Panc1 (cell line): ENCODE measurements at regions not wholly inside any gene's neighbourhood (a gene's known extent, or its start where the extent isn't known, plus 50 kb on each side); places are given as distances from the start of the nearest gene placed in this dataset.

ENCODE experiments used
- ATAC-seq: fragments of 200-7000 bp; cut with Tn5 transposase; 2 replicates; pipeline ENCODE4 v1.9.1; 2020; ENCODE audit warnings: mild to moderate bottlenecking, moderate library complexity
- BruUV-seq: library from RNA; stranded (reverse); fragments of 400-500 nt; replicated peaks from 2 replicates; lab custom pipeline; 2021; lab: Mats Ljungman, UMichigan
- CTCF ChIA-PET: fragments of 300-600 bp; sonication (Branson Sonifier 250); formaldehyde crosslinking; loops from one replicate; lab custom pipeline; 2022; ENCODE audit warnings: antibody characterized with exemption; lab: Charles Lee
- POLR2A ChIA-PET: fragments of 300-600 bp; sonication (Branson Sonifier 250); formaldehyde crosslinking; loops from one replicate; lab custom pipeline; 2022; ENCODE audit warnings: antibody characterized with exemption; lab: Charles Lee
- DNase-seq: peaks from one replicate; pipeline ENCODE4 v3.0.0-alpha.2; 2010; ENCODE audit warnings: low read depth, low spot score
- H3K27ac ChIP-seq: 2 replicates; pipeline ENCODE4 v1.5.1; 2011; ENCODE audit warnings: mild to moderate bottlenecking, low read length, inconsistent platforms
- H3K27me3 ChIP-seq: fragments of 200-500 bp; sonication (Bioruptor generic); 2 replicates; pipeline ENCODE4 v1.6.0; 2014; ENCODE audit warnings: low read length, inconsistent platforms; ENCODE audit not compliant: control insufficient read depth, insufficient read depth
- H3K36me3 ChIP-seq: fragments of 200-500 bp; sonication (Bioruptor generic); 2 replicates; pipeline ENCODE4 v1.5.1; 2014; ENCODE audit warnings: inconsistent platforms, mild to moderate bottlenecking, low read length, moderate library complexity; ENCODE audit not compliant: control insufficient read depth, insufficient read depth
- H3K4me1 ChIP-seq: 2 replicates; pipeline ENCODE4 v1.5.1; 2011; ENCODE audit warnings: inconsistent platforms, mild to moderate bottlenecking, low read length, moderate library complexity; ENCODE audit not compliant: control insufficient read depth, insufficient read depth
- H3K4me3 ChIP-seq, 2 experiments: 2 replicates each; pipeline ENCODE4 v1.5.1; 2011 to 2012; ENCODE audit warnings: low read depth in 2 of 2, low read length in 2 of 2, mild to moderate bottlenecking in 2 of 2, inconsistent platforms in 1 of 2, moderate library complexity in 1 of 2
- H3K9me3 ChIP-seq: fragments of 200-500 bp; sonication (Bioruptor generic); 2 replicates; pipeline ENCODE4 v1.5.1; 2014; ENCODE audit warnings: low read depth, mild to moderate bottlenecking, inconsistent platforms, low read length, moderate library complexity; ENCODE audit not compliant: control insufficient read depth, insufficient read depth
- POLR2AphosphoS5 ChIP-seq: IDR thresholded peaks from 2 replicates; pipeline ENCODE4 v1.6.1; 2012; ENCODE audit warnings: mild to moderate bottlenecking, low read depth, low read length, moderate library complexity
- SIN3A ChIP-seq: IDR thresholded peaks from 2 replicates; pipeline ENCODE4 v1.6.1; 2012; ENCODE audit warnings: low read depth, mild to moderate bottlenecking, low read length, moderate library complexity, borderline replicate concordance; ENCODE audit not compliant: insufficient read depth
- TCF7L2 ChIP-seq: IDR thresholded peaks from 2 replicates; pipeline ENCODE4 v1.6.1; 2011; ENCODE audit warnings: mild to moderate bottlenecking, low read depth, low read length, inconsistent platforms
- in situ Hi-C: cut with HindIII; loops from 2 replicates; pipeline ENCODE4 v1.10.0; 2016; ENCODE audit warnings: low sequenced_read_pairs, low pct_unique_long_range_greater_than_20kb
- intact Hi-C: fragments of 100-400 bp; cut with micrococcal nuclease; formaldehyde crosslinking; loops from one replicate; pipeline ENCODE4 v1.10.0; 2022; ENCODE audit not compliant: unreplicated experiment
- TF ChIP-seq, protein P1 (sequence below): fragments of 450-650 bp; IDR thresholded peaks from 2 replicates; pipeline ENCODE4 v1.5.1; 2017; ENCODE audit warnings: mild to moderate bottlenecking
- TF ChIP-seq, protein P2 (sequence below), 2 experiments: IDR thresholded peaks; 2 replicates each; pipeline ENCODE4 v1.6.1; 2011 to 2012; ENCODE audit warnings: low read depth in 2 of 2, control low read depth in 1 of 2, low read length in 1 of 2, mild to moderate bottlenecking in 1 of 2, moderate library complexity in 1 of 2; ENCODE audit not compliant: insufficient read depth in 1 of 2

DNA sequence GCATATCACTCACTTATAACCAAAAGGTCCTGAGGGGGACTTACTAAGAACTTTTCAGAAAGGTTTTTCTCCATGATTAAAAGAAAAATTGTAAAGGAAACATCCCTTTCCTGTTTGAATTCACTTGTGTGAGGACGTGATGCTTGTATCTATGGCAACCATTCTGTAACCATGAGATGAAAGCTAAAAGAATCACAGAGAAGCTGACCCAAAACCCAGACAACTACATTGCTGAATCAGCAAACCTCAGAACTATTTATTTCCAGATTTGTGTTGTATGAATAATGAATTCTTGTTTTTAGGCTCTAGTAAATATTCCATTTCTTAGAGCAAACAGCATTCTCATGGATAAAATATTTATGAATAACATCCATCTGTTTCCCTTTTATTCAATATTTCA is 91.2 kb downstream of the RCHY1 start:
- intact Hi-C loops (no loop called here), in situ Hi-C loops (no loop called here)
- TF ChIP-seq POLR2AphosphoS5 (no peak), TCF7L2 (no peak)
- TF ChIP-seq, protein P1, sequence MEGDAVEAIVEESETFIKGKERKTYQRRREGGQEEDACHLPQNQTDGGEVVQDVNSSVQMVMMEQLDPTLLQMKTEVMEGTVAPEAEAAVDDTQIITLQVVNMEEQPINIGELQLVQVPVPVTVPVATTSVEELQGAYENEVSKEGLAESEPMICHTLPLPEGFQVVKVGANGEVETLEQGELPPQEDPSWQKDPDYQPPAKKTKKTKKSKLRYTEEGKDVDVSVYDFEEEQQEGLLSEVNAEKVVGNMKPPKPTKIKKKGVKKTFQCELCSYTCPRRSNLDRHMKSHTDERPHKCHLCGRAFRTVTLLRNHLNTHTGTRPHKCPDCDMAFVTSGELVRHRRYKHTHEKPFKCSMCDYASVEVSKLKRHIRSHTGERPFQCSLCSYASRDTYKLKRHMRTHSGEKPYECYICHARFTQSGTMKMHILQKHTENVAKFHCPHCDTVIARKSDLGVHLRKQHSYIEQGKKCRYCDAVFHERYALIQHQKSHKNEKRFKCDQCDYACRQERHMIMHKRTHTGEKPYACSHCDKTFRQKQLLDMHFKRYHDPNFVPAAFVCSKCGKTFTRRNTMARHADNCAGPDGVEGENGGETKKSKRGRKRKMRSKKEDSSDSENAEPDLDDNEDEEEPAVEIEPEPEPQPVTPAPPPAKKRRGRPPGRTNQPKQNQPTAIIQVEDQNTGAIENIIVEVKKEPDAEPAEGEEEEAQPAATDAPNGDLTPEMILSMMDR, result no peak
- TF ChIP-seq, protein P2, sequence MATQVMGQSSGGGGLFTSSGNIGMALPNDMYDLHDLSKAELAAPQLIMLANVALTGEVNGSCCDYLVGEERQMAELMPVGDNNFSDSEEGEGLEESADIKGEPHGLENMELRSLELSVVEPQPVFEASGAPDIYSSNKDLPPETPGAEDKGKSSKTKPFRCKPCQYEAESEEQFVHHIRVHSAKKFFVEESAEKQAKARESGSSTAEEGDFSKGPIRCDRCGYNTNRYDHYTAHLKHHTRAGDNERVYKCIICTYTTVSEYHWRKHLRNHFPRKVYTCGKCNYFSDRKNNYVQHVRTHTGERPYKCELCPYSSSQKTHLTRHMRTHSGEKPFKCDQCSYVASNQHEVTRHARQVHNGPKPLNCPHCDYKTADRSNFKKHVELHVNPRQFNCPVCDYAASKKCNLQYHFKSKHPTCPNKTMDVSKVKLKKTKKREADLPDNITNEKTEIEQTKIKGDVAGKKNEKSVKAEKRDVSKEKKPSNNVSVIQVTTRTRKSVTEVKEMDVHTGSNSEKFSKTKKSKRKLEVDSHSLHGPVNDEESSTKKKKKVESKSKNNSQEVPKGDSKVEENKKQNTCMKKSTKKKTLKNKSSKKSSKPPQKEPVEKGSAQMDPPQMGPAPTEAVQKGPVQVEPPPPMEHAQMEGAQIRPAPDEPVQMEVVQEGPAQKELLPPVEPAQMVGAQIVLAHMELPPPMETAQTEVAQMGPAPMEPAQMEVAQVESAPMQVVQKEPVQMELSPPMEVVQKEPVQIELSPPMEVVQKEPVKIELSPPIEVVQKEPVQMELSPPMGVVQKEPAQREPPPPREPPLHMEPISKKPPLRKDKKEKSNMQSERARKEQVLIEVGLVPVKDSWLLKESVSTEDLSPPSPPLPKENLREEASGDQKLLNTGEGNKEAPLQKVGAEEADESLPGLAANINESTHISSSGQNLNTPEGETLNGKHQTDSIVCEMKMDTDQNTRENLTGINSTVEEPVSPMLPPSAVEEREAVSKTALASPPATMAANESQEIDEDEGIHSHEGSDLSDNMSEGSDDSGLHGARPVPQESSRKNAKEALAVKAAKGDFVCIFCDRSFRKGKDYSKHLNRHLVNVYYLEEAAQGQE (IDR thresholded peaks at IDR 0.05; ENCODE audit: insufficient read depth in 1 of 2, low read depth in 2 of 2, low read length in 1 of 2), result no peak
- DNase-seq, result no peak
- Histone ChIP-seq H3K36me3 (no peaks in the 10 kb centered on the region), H3K4me1 (no peaks in the 10 kb centered on the region), H3K9me3 (no peaks in the 10 kb centered on the region), H3K27ac (no peak overlapping the region), H3K27me3 (no peaks in the 10 kb centered on the region), H3K4me3 (no peak overlapping the region)
- ChIA-PET CTCF (no interaction called here), POLR2A (no interaction called here)
- no TSS peak for BruUV-seq
- ATAC-seq, result no peak

DNA sequence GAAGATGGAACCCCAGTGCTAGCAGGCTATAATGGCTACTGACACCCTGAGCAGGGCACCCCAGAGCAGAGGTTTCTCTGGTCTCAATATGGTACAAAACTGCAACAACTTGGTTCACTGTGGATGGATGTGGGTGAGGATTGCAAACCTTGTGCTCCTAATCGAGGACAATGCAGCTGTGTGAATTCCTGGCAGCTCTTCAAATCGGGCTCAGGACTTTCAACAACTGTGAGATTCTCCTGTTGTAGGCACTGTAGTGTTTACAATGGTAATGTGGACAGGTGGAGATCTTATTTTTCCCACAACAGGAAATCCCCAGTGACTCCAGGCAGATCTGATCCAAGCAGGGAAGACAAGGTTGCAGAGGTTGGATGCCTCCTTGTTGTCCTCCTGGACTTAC is 101.5 kb downstream of the RCHY1 start:
- Histone ChIP-seq H3K27me3 (no peaks in the 10 kb centered on the region), H3K36me3 (no peaks in the 10 kb centered on the region), H3K4me1 (no peaks in the 10 kb centered on the region), H3K9me3 (no peaks in the 10 kb centered on the region), H3K4me3 (no peak overlapping the region), H3K27ac (no peak overlapping the region)
- ChIA-PET POLR2A (no interaction called here), CTCF (no interaction called here)
- ATAC-seq (no peak), DNase-seq (no peak)
- TF ChIP-seq TCF7L2, result no peak
- TF ChIP-seq, protein P1, result no peak
- TF ChIP-seq, protein P2 (IDR thresholded peaks at IDR 0.05; ENCODE audit: insufficient read depth in 1 of 2, low read depth in 2 of 2, low read length in 1 of 2), result no peak
- no peak for TF ChIP-seq SIN3A
- no peak for TF ChIP-seq POLR2AphosphoS5
- in situ Hi-C loops (no loop called here), intact Hi-C loops (no loop called here)
- no TSS peak for BruUV-seq
